Panc1 (cell line): ENCODE measurements at regions not wholly inside any gene's neighbourhood (a gene's known extent, or its start where the extent isn't known, plus 50 kb on each side); places are given as distances from the start of the nearest gene placed in this dataset.

Experiments used
- ATAC-seq: fragments of 200-7000 bp; cut with Tn5 transposase; 2 replicates; pipeline ENCODE4 v1.9.1; 2020; ENCODE audit warnings: mild to moderate bottlenecking, moderate library complexity
- BruUV-seq: library from RNA; stranded (reverse); fragments of 400-500 nt; replicated peaks from 2 replicates; lab custom pipeline; 2021; lab: Mats Ljungman, UMichigan
- CTCF ChIA-PET: fragments of 300-600 bp; sonication (Branson Sonifier 250); formaldehyde crosslinking; loops from one replicate; lab custom pipeline; 2022; ENCODE audit warnings: antibody characterized with exemption; lab: Charles Lee
- POLR2A ChIA-PET: fragments of 300-600 bp; sonication (Branson Sonifier 250); formaldehyde crosslinking; loops from one replicate; lab custom pipeline; 2022; ENCODE audit warnings: antibody characterized with exemption; lab: Charles Lee
- DNase-seq: peaks from one replicate; pipeline ENCODE4 v3.0.0-alpha.2; 2010; ENCODE audit warnings: low read depth, low spot score
- H3K27ac ChIP-seq: 2 replicates; pipeline ENCODE4 v1.5.1; 2011; ENCODE audit warnings: mild to moderate bottlenecking, low read length, inconsistent platforms
- H3K27me3 ChIP-seq: fragments of 200-500 bp; sonication (Bioruptor generic); 2 replicates; pipeline ENCODE4 v1.6.0; 2014; ENCODE audit warnings: low read length, inconsistent platforms; ENCODE audit not compliant: control insufficient read depth, insufficient read depth
- H3K36me3 ChIP-seq: fragments of 200-500 bp; sonication (Bioruptor generic); 2 replicates; pipeline ENCODE4 v1.5.1; 2014; ENCODE audit warnings: inconsistent platforms, mild to moderate bottlenecking, low read length, moderate library complexity; ENCODE audit not compliant: control insufficient read depth, insufficient read depth
- H3K4me1 ChIP-seq: 2 replicates; pipeline ENCODE4 v1.5.1; 2011; ENCODE audit warnings: inconsistent platforms, mild to moderate bottlenecking, low read length, moderate library complexity; ENCODE audit not compliant: control insufficient read depth, insufficient read depth
- H3K4me3 ChIP-seq, 2 experiments: 2 replicates each; pipeline ENCODE4 v1.5.1; 2011 to 2012; ENCODE audit warnings: low read depth in 2 of 2, low read length in 2 of 2, mild to moderate bottlenecking in 2 of 2, inconsistent platforms in 1 of 2, moderate library complexity in 1 of 2
- H3K9me3 ChIP-seq: fragments of 200-500 bp; sonication (Bioruptor generic); 2 replicates; pipeline ENCODE4 v1.5.1; 2014; ENCODE audit warnings: low read depth, mild to moderate bottlenecking, inconsistent platforms, low read length, moderate library complexity; ENCODE audit not compliant: control insufficient read depth, insufficient read depth
- CTCF ChIP-seq: fragments of 450-650 bp; IDR thresholded peaks from 2 replicates; pipeline ENCODE4 v1.5.1; 2017; ENCODE audit warnings: mild to moderate bottlenecking
- POLR2AphosphoS5 ChIP-seq: IDR thresholded peaks from 2 replicates; pipeline ENCODE4 v1.6.1; 2012; ENCODE audit warnings: mild to moderate bottlenecking, low read depth, low read length, moderate library complexity
- REST ChIP-seq, 2 experiments: IDR thresholded peaks; 2 replicates each; pipeline ENCODE4 v1.6.1; 2011 to 2012; ENCODE audit warnings: low read depth in 2 of 2, control low read depth in 1 of 2, low read length in 1 of 2, mild to moderate bottlenecking in 1 of 2, moderate library complexity in 1 of 2; ENCODE audit not compliant: insufficient read depth in 1 of 2
- SIN3A ChIP-seq: IDR thresholded peaks from 2 replicates; pipeline ENCODE4 v1.6.1; 2012; ENCODE audit warnings: low read depth, mild to moderate bottlenecking, low read length, moderate library complexity, borderline replicate concordance; ENCODE audit not compliant: insufficient read depth
- TCF7L2 ChIP-seq: IDR thresholded peaks from 2 replicates; pipeline ENCODE4 v1.6.1; 2011; ENCODE audit warnings: mild to moderate bottlenecking, low read depth, low read length, inconsistent platforms
- in situ Hi-C: cut with HindIII; loops from 2 replicates; pipeline ENCODE4 v1.10.0; 2016; ENCODE audit warnings: low sequenced_read_pairs, low pct_unique_long_range_greater_than_20kb
- intact Hi-C: fragments of 100-400 bp; cut with micrococcal nuclease; formaldehyde crosslinking; loops from one replicate; pipeline ENCODE4 v1.10.0; 2022; ENCODE audit not compliant: unreplicated experiment

- no peaks in the 10 kb centered on the region for H3K9me3 ChIP-seq
- TF ChIP-seq TCF7L2: no peak
- no peak for TF ChIP-seq CTCF
- BruUV-seq: no TSS peak
- DNase-seq: no peak
- CTCF ChIA-PET: no interaction called here
- H3K4me3 ChIP-seq: no peak overlapping the region
- in situ Hi-C loops: no loop called here
- H3K27me3 ChIP-seq: no peaks in the 10 kb centered on the region
- ATAC-seq: no peak
- POLR2A ChIA-PET: no interaction called here
- intact Hi-C loops: no loop called here
- H3K27ac ChIP-seq: no peak overlapping the region
- H3K4me1 ChIP-seq: no peaks in the 10 kb centered on the region
- H3K36me3 ChIP-seq: no peaks in the 10 kb centered on the region
Observed at GRCh38 chr1:112141301-112141700, 151.8 kb upstream of the KCND3 start.

- no peak for TF ChIP-seq POLR2AphosphoS5
- ATAC-seq (no peak), DNase-seq (no peak)
- ChIA-PET CTCF (no interaction called here), POLR2A (no interaction called here)
- in situ Hi-C loops (no loop called here), intact Hi-C loops (no loop called here)
- Histone ChIP-seq H3K36me3 (no peaks in the 10 kb centered on the region), H3K9me3 (no peaks in the 10 kb centered on the region), H3K4me3 (no peak overlapping the region), H3K27me3 (no peaks in the 10 kb centered on the region), H3K27ac (no peak overlapping the region), H3K4me1 (no peaks in the 10 kb centered on the region)
- no TSS peak for BruUV-seq
Observed at GRCh38 chr1:112141923-112142322, 152.5 kb upstream of the KCND3 start.

- ChIA-PET POLR2A (no interaction called here), CTCF (no interaction called here)
- no TSS peak for BruUV-seq
- Histone ChIP-seq H3K4me3 (no peak overlapping the region), H3K27me3 (no peaks in the 10 kb centered on the region), H3K36me3 (no peaks in the 10 kb centered on the region), H3K9me3 (no peaks in the 10 kb centered on the region), H3K4me1 (no peaks in the 10 kb centered on the region), H3K27ac (no peak overlapping the region)
- no peak for TF ChIP-seq SIN3A
- TF ChIP-seq REST (IDR thresholded peaks at IDR 0.05; ENCODE audit: insufficient read depth in 1 of 2, low read depth in 2 of 2, low read length in 1 of 2): no peak
- no peak for TF ChIP-seq POLR2AphosphoS5
- TF ChIP-seq CTCF: no peak
- TF ChIP-seq TCF7L2: no peak
- DNase-seq (no peak), ATAC-seq (no peak)
- in situ Hi-C loops (no loop called here), intact Hi-C loops (no loop called here)
Observed at GRCh38 chr1:112143871-112144441, 154.5 kb upstream of the KCND3 start.
